Epithelial cell of proximal tubule (primary cell): ENCODE measurements at regions not wholly inside any gene's neighbourhood (a gene's known extent, or its start where the extent isn't known, plus 50 kb on each side); places are given as distances from the start of the nearest gene placed in this dataset.
A peak's percentile ranks its signal among the peaks of the same experiment; 100 is the strongest.

Experiments used
- DNase-seq: peaks from one replicate; pipeline ENCODE4 v3.0.0-alpha.2; 2011; ENCODE audit warnings: low read depth
- H3K4me3 ChIP-seq: 2 replicates; pipeline ENCODE4 v1.5.1; 2011; ENCODE audit warnings: low read depth, mild to moderate bottlenecking, low read length
- TF ChIP-seq, protein P1 (sequence below): conservative IDR thresholded peaks from 2 replicates; pipeline ENCODE4 v1.5.1; 2012; ENCODE audit warnings: low read depth, mild to moderate bottlenecking, low read length

DNA sequence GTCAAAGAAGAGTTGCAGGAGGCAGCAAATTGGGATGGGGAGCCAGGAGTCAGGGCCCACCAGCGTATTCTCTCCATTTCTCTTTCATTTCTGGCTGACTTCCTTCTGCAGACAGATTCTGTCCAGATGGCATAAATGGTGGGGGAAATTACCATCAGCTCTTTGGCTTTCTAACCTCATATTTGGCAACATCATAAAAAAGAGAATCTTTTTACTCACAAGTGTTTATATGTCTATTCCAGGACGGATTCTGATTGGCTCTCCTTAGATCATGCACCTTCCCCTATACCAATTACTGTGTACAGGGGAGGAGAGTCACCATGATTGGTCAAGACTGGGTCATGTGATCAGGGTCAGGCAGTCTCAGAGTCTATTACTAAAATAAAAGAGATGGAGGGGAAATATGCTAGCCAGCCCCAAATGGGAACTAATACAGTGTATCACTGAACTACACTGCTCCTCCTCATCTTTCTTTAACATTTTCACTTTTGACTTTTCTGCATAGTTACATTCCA, 537.1 kb upstream of the EEF2KMT start:
- H3K4me3 ChIP-seq: no peak overlapping the region
- TF ChIP-seq, protein P1, sequence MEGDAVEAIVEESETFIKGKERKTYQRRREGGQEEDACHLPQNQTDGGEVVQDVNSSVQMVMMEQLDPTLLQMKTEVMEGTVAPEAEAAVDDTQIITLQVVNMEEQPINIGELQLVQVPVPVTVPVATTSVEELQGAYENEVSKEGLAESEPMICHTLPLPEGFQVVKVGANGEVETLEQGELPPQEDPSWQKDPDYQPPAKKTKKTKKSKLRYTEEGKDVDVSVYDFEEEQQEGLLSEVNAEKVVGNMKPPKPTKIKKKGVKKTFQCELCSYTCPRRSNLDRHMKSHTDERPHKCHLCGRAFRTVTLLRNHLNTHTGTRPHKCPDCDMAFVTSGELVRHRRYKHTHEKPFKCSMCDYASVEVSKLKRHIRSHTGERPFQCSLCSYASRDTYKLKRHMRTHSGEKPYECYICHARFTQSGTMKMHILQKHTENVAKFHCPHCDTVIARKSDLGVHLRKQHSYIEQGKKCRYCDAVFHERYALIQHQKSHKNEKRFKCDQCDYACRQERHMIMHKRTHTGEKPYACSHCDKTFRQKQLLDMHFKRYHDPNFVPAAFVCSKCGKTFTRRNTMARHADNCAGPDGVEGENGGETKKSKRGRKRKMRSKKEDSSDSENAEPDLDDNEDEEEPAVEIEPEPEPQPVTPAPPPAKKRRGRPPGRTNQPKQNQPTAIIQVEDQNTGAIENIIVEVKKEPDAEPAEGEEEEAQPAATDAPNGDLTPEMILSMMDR: no peak
- DNase-seq: no peak

DNA sequence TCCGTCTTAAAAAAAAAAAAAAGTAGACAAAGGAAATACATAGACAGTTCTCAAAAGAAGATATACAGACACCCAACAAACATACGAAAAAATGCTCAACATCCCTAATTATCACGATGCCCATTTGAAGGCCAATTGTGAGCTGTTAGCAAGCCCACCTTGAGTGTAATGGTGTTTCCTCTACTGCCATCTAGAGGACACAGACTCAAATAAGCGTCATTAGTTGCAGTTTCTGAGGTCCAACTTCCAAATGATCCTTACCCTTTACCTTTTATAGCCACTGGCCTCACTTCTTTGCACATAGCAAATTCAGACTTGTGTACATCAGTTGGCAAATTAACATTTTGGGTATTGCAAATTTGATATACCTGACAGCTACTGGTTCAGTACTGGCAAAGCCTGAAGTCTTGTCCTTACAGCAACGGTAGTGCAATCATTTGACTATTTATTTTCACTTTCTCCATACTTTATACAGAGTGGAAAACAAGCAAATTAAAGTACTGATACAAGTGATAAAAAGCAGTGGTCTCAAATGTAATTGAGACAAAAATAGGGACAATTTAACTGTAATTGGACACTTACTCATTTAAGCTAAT, 536.3 kb upstream of the EEF2KMT start:
- no peak overlapping the region for H3K4me3 ChIP-seq
- DNase-seq: no peak
- TF ChIP-seq, protein P1: peak; percentile 59

DNA sequence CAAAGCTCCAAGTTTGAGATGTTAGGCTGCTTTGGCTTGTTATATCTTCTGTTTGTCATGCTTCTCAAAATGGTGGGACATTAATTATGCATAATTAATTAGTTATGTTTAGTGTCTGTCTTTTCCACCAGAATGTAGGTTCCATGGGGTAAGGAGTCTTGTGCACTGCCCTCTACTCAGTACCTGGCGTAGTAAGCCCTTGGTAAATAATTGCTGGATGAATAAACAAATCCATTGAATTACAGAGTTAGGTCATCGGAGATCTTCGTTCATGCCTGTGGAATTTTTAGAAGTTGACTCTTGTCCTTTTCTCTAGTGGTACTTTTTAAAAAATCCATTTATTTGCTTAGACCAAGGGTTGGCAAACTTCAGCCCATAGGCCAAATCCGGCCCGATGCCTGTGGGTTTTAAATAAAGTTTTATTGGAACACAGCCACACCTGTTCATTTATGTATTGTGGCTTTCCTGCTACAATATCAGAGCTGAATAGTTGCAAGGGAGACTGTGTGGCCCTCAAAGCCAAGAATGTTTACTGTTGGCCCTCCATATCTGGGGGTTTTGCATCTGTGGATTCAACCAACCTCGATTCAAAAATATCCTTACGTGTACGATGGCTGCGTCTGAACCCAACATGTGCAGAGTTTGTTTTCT, 524.8 kb upstream of the EEF2KMT start:
- TF ChIP-seq, protein P1: no peak
- no peak for DNase-seq

DNA sequence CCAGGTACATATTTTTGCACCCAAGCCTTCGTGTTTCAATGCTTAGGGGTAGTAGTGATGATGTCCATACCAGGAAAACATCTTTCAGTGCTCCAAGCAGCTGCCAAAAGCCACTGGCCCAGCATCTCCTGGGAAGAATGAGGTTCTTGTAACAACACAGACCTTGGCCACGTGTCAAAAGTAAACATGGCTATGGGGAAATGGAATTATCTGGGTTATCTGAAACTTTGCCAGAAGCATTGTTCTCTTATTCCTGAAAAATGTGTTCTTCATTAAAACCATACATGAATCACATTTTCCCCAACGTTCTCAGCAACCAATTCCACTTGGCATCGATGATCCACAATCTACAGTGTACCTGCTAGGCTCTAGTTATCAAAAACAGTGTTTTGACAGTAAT, 524.2 kb upstream of the EEF2KMT start:
- H3K4me3 ChIP-seq: no peak overlapping the region
- TF ChIP-seq, protein P1: no peak
- DNase-seq: no peak

More for the DNA sequence above, 524.8 kb upstream of the EEF2KMT start:
- H3K4me3 ChIP-seq: no peak overlapping the region

DNA sequence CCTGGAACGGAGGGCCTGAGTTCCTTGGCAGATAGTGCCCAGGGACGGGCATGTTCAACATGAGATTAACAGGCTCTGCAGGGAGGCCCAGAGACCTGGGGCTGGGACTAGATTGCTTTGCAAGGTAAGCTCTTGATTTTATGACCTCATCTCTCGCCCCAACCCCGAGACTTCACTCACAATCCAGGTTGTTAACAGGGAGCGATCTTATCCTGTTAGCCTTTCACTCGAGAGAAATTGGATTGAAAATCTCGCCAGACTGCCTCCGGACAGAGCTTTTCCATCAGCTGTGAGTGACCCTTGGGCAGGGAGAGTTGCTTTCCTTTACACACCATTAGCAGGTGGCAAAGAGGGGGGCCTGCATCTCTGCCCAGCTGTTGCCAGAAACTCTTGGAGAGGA, 521.7 kb upstream of the EEF2KMT start:
- TF ChIP-seq, protein P1: no peak
- no peak for DNase-seq
- no peak overlapping the region for H3K4me3 ChIP-seq

DNA sequence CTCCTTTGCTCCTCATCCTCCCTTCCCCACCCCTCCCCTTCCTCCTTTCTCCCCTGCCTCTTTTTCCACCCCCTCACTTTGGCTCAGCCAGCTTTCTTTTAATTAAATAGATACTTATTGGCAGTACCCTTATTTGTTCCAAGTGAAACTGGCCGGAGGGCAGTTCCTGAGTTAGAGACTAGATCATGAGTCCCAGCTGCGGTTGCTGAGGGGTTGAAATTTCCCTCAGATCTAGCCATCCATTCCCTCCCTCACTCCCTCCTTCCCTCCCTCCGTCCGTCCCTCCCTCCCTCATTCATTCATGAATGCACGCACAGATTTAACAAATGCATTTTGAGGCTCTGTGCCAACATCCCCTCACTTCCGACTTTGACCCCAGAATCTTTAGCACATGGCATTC, 519.2 kb upstream of the EEF2KMT start:
- TF ChIP-seq, protein P1: no peak
- no peak overlapping the region for H3K4me3 ChIP-seq
- no peak for DNase-seq
